ENCODE measurements at regions not wholly inside any gene's neighbourhood (a gene's known extent, or its start where the extent isn't known, plus 50 kb on each side); places are given as distances from the start of the nearest gene placed in this dataset.
"Not testable (repeated sequence)": the region's sequence is repeated elsewhere in the genome, so short reads cannot be mapped to it uniquely, and the experiment has no call there.

DNA sequence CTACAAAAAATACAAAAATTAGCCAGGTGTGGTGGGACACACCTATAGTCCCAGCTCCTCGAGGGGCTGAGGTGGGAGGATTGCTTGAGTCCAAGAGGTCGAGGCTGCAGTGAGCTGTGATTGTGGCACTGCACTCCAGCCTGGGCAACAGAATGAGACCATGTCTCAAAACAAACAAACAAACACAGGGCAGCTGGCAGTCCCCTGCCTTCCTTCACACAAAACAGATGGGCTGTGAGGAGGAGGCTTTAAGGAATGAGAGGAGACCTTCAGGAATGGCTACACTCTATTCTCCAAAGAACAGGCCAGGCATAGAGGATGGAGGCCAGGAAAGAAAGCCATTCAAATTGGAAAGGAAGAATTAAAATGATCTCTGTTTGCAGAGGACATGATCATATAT, 65.6 kb upstream of the MAML3 start:
- no peak for ATAC-seq
- Mint-ChIP-seq H3K4me1 (ENCODE audit: low read depth) (no peaks in the 10 kb centered on the region), H3K27me3 (peaks cover 4% of the 10 kb centered on the region), H3K4me3 (no peak overlapping the region), H3K9me3 (no peaks in the 10 kb centered on the region), H3K36me3 (ENCODE audit: low read depth) (no peaks in the 10 kb centered on the region), H3K27ac (no peak overlapping the region)
- intact Hi-C loops (cut with micrococcal nuclease) = no loop called here
- DNase-seq = no peak
- ChIA-PET POLR2A (no interaction called here), CTCF (interaction anchor here (1.1 kb wide), 1 partner anchor 9 kb away, joined by 3 read pairs; no protein-coding TSS in a partner anchor)
- TF ChIP-seq, protein P1, sequence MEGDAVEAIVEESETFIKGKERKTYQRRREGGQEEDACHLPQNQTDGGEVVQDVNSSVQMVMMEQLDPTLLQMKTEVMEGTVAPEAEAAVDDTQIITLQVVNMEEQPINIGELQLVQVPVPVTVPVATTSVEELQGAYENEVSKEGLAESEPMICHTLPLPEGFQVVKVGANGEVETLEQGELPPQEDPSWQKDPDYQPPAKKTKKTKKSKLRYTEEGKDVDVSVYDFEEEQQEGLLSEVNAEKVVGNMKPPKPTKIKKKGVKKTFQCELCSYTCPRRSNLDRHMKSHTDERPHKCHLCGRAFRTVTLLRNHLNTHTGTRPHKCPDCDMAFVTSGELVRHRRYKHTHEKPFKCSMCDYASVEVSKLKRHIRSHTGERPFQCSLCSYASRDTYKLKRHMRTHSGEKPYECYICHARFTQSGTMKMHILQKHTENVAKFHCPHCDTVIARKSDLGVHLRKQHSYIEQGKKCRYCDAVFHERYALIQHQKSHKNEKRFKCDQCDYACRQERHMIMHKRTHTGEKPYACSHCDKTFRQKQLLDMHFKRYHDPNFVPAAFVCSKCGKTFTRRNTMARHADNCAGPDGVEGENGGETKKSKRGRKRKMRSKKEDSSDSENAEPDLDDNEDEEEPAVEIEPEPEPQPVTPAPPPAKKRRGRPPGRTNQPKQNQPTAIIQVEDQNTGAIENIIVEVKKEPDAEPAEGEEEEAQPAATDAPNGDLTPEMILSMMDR (IDR thresholded peaks at IDR 0.05) = no peak

DNA sequence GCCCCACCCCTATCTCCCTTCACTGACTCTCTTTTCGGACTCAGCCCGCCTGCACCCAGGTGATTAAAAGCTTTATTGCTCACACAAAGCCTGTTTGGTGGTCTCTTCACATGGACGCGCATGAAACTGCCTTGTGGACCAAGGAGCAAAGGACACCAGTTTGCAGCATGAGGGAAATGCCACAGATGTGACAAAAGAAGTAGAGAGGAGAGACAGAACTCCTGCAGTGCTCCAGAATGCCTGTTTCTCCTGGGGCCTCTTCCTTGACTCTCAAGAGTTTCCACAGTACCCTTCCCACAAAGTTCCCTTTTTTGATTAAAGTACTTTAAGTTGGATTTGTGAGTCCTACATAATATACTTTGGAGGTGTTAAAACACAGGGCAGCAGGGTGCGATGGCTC, 65.1 kb upstream of the MAML3 start:
- DNase-seq; ATAC-seq; H3K27ac Mint-ChIP-seq; H3K27me3 Mint-ChIP-seq; H3K4me1 Mint-ChIP-seq (ENCODE audit: low read depth); H3K4me3 Mint-ChIP-seq; H3K9me3 Mint-ChIP-seq; H3K36me3 Mint-ChIP-seq (ENCODE audit: low read depth); POLR2A ChIA-PET; intact Hi-C loops (cut with micrococcal nuclease): not testable (repeated sequence)
- CTCF ChIA-PET = interaction anchor here (1.1 kb wide), 1 partner anchor 8 kb away, joined by 3 read pairs; no protein-coding TSS in a partner anchor

DNA sequence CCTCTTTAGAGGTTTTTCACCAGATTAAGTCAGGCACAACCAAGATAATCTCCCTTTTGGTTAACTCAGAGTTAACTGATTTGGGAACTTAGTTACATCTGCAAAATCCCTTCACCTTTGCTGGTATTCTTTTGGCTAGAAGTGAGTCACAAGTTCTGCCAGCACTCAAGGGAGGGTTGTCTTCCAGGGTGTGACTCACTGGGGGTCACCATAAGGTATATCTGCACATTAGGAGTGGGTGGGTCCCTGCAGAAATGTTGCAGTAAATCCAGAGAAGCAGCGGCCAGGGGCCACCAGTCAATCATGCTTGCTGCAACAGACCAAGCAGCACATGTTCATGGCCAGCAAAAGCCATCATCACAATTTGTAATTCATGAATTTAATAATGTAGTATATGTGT, 59.8 kb upstream of the MAML3 start:
- no peaks in the 10 kb centered on the region for H3K9me3 Mint-ChIP-seq
- TF ChIP-seq, protein P1 (IDR thresholded peaks at IDR 0.05) = no peak
- H3K36me3 Mint-ChIP-seq (ENCODE audit: low read depth) = no peaks in the 10 kb centered on the region
- ATAC-seq (peak; percentile 71), DNase-seq (peak; percentile 24)
- no peak overlapping the region for H3K4me3 Mint-ChIP-seq
- ChIA-PET POLR2A (no interaction called here), CTCF (no interaction called here)
- no peak overlapping the region for H3K27ac Mint-ChIP-seq
- intact Hi-C loops (cut with micrococcal nuclease) = no loop called here
- peaks cover 4% of the 10 kb centered on the region for H3K4me1 Mint-ChIP-seq (ENCODE audit: low read depth)
- H3K27me3 Mint-ChIP-seq = peaks cover 2% of the 10 kb centered on the region

DNA sequence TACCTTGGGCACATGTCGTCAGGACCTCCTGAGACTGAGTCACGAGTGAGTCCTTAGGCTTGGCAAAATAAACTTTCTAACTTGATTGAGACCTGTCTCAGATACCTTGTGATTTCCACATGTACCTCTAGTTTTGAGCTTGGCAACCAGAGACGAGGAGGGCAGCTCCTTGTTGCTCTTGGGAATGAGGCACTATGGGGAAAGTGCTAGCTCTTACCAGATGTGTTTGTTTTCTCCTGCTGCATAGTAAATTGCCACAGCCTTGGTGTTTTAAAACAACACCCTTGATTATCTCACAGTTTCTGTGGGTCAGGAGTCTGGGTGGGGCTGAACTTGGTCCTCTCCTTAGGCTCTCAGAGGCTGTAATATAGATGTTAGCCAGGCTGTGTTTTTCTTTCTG, 59.1 kb upstream of the MAML3 start:
- TF ChIP-seq, protein P1 (IDR thresholded peaks at IDR 0.05) = no peak
- H3K9me3 Mint-ChIP-seq = no peaks in the 10 kb centered on the region
- intact Hi-C loops (cut with micrococcal nuclease) = no loop called here
- H3K27me3 Mint-ChIP-seq = peaks cover 2% of the 10 kb centered on the region
- H3K36me3 Mint-ChIP-seq (ENCODE audit: low read depth) = no peaks in the 10 kb centered on the region
- no peak overlapping the region for H3K4me3 Mint-ChIP-seq
- ATAC-seq (no peak), DNase-seq (no peak)
- ChIA-PET POLR2A (no interaction called here), CTCF (no interaction called here)
- no peak overlapping the region for H3K27ac Mint-ChIP-seq
- peaks cover 4% of the 10 kb centered on the region for H3K4me1 Mint-ChIP-seq (ENCODE audit: low read depth)

DNA sequence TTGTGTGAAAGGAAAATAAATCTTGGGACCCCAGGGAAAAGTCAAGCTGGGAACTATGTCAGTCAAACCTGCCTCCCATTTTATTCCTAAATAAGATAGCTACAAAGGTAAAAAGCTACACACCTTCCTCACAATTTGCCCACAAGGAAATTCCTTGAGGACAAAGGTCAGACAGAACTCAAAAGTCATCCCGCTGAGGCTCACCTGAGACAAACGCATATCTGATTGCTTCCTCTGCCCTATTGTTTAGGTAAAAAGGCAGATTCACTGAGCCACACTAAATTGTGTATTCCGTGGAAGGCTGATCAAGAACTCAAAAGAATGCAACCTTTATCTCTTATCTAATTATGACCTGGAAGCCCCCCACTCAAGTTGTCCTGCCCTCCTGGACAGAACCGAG, 58.7 kb upstream of the MAML3 start:
- Mint-ChIP-seq H3K9me3 (no peaks in the 10 kb centered on the region), H3K27me3 (peaks cover 2% of the 10 kb centered on the region), H3K4me3 (no peak overlapping the region), H3K4me1 (ENCODE audit: low read depth) (peaks cover 4% of the 10 kb centered on the region), H3K36me3 (ENCODE audit: low read depth) (no peaks in the 10 kb centered on the region), H3K27ac (no peak overlapping the region)
- POLR2A ChIA-PET = interaction anchor here (0.9 kb wide), 1 partner anchor 337 kb away, joined by 3 read pairs; no protein-coding TSS in a partner anchor
- intact Hi-C loops (cut with micrococcal nuclease) = no loop called here
- CTCF ChIA-PET = no interaction called here
- ATAC-seq (no peak), DNase-seq (no peak)
- TF ChIP-seq, protein P1 (IDR thresholded peaks at IDR 0.05) = no peak

DNA sequence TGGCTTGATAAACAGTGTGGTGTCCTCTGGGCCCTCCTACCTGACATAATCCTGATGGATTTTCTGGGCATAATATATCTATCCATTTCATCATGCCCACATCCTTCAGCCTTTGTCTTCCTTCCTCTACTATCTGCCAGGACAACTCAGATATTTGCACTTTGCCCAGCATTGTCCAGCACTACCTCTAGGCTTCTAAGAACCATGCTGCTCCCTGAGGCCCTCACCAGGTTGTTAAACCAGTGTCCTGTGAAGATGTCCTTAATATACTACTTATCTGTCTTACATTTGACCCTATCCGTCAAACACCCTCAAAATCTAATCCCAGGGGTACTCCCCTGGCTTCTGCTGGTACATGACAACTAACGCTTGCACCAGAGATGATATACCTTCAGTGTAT, 58.2 kb upstream of the MAML3 start:
- no peak for ATAC-seq
- intact Hi-C loops (cut with micrococcal nuclease) = no loop called here
- TF ChIP-seq, protein P1 (IDR thresholded peaks at IDR 0.05) = no peak
- Mint-ChIP-seq H3K27ac (no peak overlapping the region), H3K27me3 (peaks cover 2% of the 10 kb centered on the region), H3K9me3 (no peaks in the 10 kb centered on the region), H3K4me1 (ENCODE audit: low read depth) (peaks cover 4% of the 10 kb centered on the region), H3K4me3 (no peak overlapping the region), H3K36me3 (ENCODE audit: low read depth) (no peaks in the 10 kb centered on the region)
- ChIA-PET CTCF (no interaction called here), POLR2A (interaction anchor here (0.9 kb wide), 1 partner anchor 337 kb away, joined by 3 read pairs; no protein-coding TSS in a partner anchor)
- no peak for DNase-seq
